ENCODE measurements at regions not wholly inside any gene's neighbourhood (a gene's known extent, or its start where the extent isn't known, plus 50 kb on each side); places are given as distances from the start of the nearest gene placed in this dataset.

GRCh38 chr10:117617086-117617485 is 74.5 kb downstream of the EMX2 start:
- TF ChIP-seq EZH2 (IDR thresholded peaks at IDR 0.05; ENCODE audit: low read length, missing control alignments) (no peak), CTCF (conservative IDR thresholded peaks at IDR 0.05 in 1 of 2, IDR thresholded peaks at IDR 0.05 in 1 of 2; ENCODE audit: low read depth in 1 of 2, low read length in 2 of 2) (no peak)
- Histone ChIP-seq H3K4me2 (ENCODE audit: extremely low read depth, insufficient read depth, low read length) (no peak overlapping the region), H3K27me3 (ENCODE audit: control insufficient read depth, insufficient read depth, low read length) (no peaks in the 10 kb centered on the region), H3K36me3 (ENCODE audit: control insufficient read depth, insufficient read depth, low read length) (no peaks in the 10 kb centered on the region), H3K4me1 (ENCODE audit: control insufficient read depth, extremely low read depth, insufficient read depth, low read length) (no peaks in the 10 kb centered on the region), H3K9ac (ENCODE audit: insufficient read depth, low read length) (no peak overlapping the region), H3K9me3 (ENCODE audit: control insufficient read depth, insufficient read depth, low read depth, low read length) (no peaks in the 10 kb centered on the region), H3K4me3 (replicated peaks in 1 of 4; ENCODE audit: control extremely low read depth in 1 of 4, insufficient read depth in 1 of 4, low read depth in 3 of 4, low read length in 4 of 4) (no peak overlapping the region), H3K79me2 (ENCODE audit: control insufficient read depth, insufficient read depth, low read length) (no peaks in the 10 kb centered on the region), H4K20me1 (ENCODE audit: control insufficient read depth, extremely low read depth, insufficient read depth, low read length) (no peaks in the 10 kb centered on the region), H3K27ac (ENCODE audit: insufficient read depth, low read length) (no peak overlapping the region), H2AFZ (ENCODE audit: low read length) (no peak overlapping the region)
- no peak for DNase-seq (ENCODE audit: low read depth in 2 of 2)

GRCh38 chr10:117617659-117618058 is 75.1 kb downstream of the EMX2 start:
- H3K27ac ChIP-seq (ENCODE audit: insufficient read depth, low read length) = no peak overlapping the region
- TF ChIP-seq CTCF (conservative IDR thresholded peaks at IDR 0.05 in 1 of 2, IDR thresholded peaks at IDR 0.05 in 1 of 2; ENCODE audit: low read depth in 1 of 2, low read length in 2 of 2) = no peak
- no peak for TF ChIP-seq EZH2 (IDR thresholded peaks at IDR 0.05; ENCODE audit: low read length, missing control alignments)
- H3K4me2 ChIP-seq (ENCODE audit: extremely low read depth, insufficient read depth, low read length) = no peak overlapping the region
- no peaks in the 10 kb centered on the region for H3K4me1 ChIP-seq (ENCODE audit: control insufficient read depth, extremely low read depth, insufficient read depth, low read length)
- DNase-seq (ENCODE audit: low read depth in 2 of 2) = no peak
- H3K9me3 ChIP-seq (ENCODE audit: control insufficient read depth, insufficient read depth, low read depth, low read length) = no peaks in the 10 kb centered on the region
- H4K20me1 ChIP-seq (ENCODE audit: control insufficient read depth, extremely low read depth, insufficient read depth, low read length) = no peaks in the 10 kb centered on the region
- no peaks in the 10 kb centered on the region for H3K27me3 ChIP-seq (ENCODE audit: control insufficient read depth, insufficient read depth, low read length)
- H3K79me2 ChIP-seq (ENCODE audit: control insufficient read depth, insufficient read depth, low read length) = no peaks in the 10 kb centered on the region
- H3K36me3 ChIP-seq (ENCODE audit: control insufficient read depth, insufficient read depth, low read length) = no peaks in the 10 kb centered on the region
- no peak overlapping the region for H3K4me3 ChIP-seq (replicated peaks in 1 of 4; ENCODE audit: control extremely low read depth in 1 of 4, insufficient read depth in 1 of 4, low read depth in 3 of 4, low read length in 4 of 4)
- H3K9ac ChIP-seq (ENCODE audit: insufficient read depth, low read length) = no peak overlapping the region
- H2AFZ ChIP-seq (ENCODE audit: low read length) = no peak overlapping the region

- Histone ChIP-seq H3K4me3 (replicated peaks in 1 of 4; ENCODE audit: control extremely low read depth in 1 of 4, insufficient read depth in 1 of 4, low read depth in 3 of 4, low read length in 4 of 4) (no peak overlapping the region), H3K27me3 (ENCODE audit: control insufficient read depth, insufficient read depth, low read length) (no peaks in the 10 kb centered on the region), H3K4me1 (ENCODE audit: control insufficient read depth, extremely low read depth, insufficient read depth, low read length) (no peaks in the 10 kb centered on the region), H3K9me3 (ENCODE audit: control insufficient read depth, insufficient read depth, low read depth, low read length) (no peaks in the 10 kb centered on the region), H3K36me3 (ENCODE audit: control insufficient read depth, insufficient read depth, low read length) (no peaks in the 10 kb centered on the region), H3K27ac (ENCODE audit: insufficient read depth, low read length) (no peak overlapping the region), H3K79me2 (ENCODE audit: control insufficient read depth, insufficient read depth, low read length) (no peaks in the 10 kb centered on the region), H3K9ac (ENCODE audit: insufficient read depth, low read length) (no peak overlapping the region), H4K20me1 (ENCODE audit: control insufficient read depth, extremely low read depth, insufficient read depth, low read length) (no peaks in the 10 kb centered on the region), H3K4me2 (ENCODE audit: extremely low read depth, insufficient read depth, low read length) (no peak overlapping the region), H2AFZ (ENCODE audit: low read length) (no peak overlapping the region)
- no peak for TF ChIP-seq CTCF (conservative IDR thresholded peaks at IDR 0.05 in 1 of 2, IDR thresholded peaks at IDR 0.05 in 1 of 2; ENCODE audit: low read depth in 1 of 2, low read length in 2 of 2)
- no peak for TF ChIP-seq EZH2 (IDR thresholded peaks at IDR 0.05; ENCODE audit: low read length, missing control alignments)
- no peak for DNase-seq (ENCODE audit: low read depth in 2 of 2)
These were observed 76.7 kb downstream of the EMX2 start for GRCh38 chr10:117619223-117619622.
